HEK293 (cell line): ENCODE measurements at regions not wholly inside any gene's neighbourhood (a gene's known extent, or its start where the extent isn't known, plus 50 kb on each side); places are given as distances from the start of the nearest gene placed in this dataset.

Experiments
- CTCF ChIA-PET: fragments of 350-600 bp; formaldehyde crosslinking; extraction: SDS; loops from one replicate; lab custom pipeline; 2021; ENCODE audit warnings: antibody characterized with exemption; lab: Yijun Ruan, JAX
- POLR2A ChIA-PET: fragments of 300-600 bp; formaldehyde crosslinking; extraction: SDS; loops from one replicate; lab custom pipeline; 2020; ENCODE audit warnings: antibody characterized with exemption, inconsistent platforms; lab: Yijun Ruan, JAX
- H3K27ac ChIP-seq: fragments of 200-500 bp; sonication (Bioruptor generic); 2 replicates; pipeline ENCODE4 v1.5.1; 2014; ENCODE audit warnings: low read depth, low read length, control low read depth, inconsistent platforms; ENCODE audit errors: extremely low read depth
- H3K36me3 ChIP-seq, 2 experiments: fragments of 200-500 bp in 1 of 2; sonication (Bioruptor generic) in 1 of 2; 1 replicate in 1 of 2; 2 replicates in 1 of 2; pipeline ENCODE4 v1.5.1; 2014 to 2017; ENCODE audit warnings: inconsistent platforms in 2 of 2, low read length in 2 of 2; ENCODE audit not compliant: control insufficient read depth in 2 of 2, insufficient read depth in 1 of 2
- H3K4me1 ChIP-seq: fragments of 200-500 bp; sonication (Bioruptor generic); 2 replicates; pipeline ENCODE4 v1.5.1; 2014; ENCODE audit warnings: mild to moderate bottlenecking, low read length, inconsistent platforms; ENCODE audit not compliant: control insufficient read depth, insufficient read depth
- H3K4me3 ChIP-seq: 2 replicates; pipeline ENCODE4 v1.5.1; 2011; ENCODE audit warnings: low read depth, mild to moderate bottlenecking, control low read depth, low read length, moderate library complexity
- H3K9me3 ChIP-seq: fragments of 200-500 bp; sonication (Bioruptor generic); 2 replicates; pipeline ENCODE4 v1.5.1; 2014; ENCODE audit warnings: low read depth, low read length, inconsistent platforms; ENCODE audit not compliant: control insufficient read depth, insufficient read depth
- KLF16 ChIP-seq: fragments of 450-650 bp; formaldehyde crosslinking; IDR thresholded peaks from 2 replicates; pipeline ENCODE4 v1.5.1; 2017; ENCODE audit warnings: missing biosample characterization, missing genetic modification characterization
- SP3 ChIP-seq: fragments of 450-650 bp; formaldehyde crosslinking; IDR thresholded peaks from 2 replicates; pipeline ENCODE4 v1.5.1; 2016; ENCODE audit warnings: missing biosample characterization, missing genetic modification characterization
- ZBTB21 ChIP-seq: fragments of 450-650 bp; formaldehyde crosslinking; IDR thresholded peaks from 2 replicates; pipeline ENCODE4 v1.5.1; 2017; ENCODE audit warnings: missing biosample characterization, missing genetic modification characterization
- ZBTB26 ChIP-seq: fragments of 450-650 bp; formaldehyde crosslinking; optimal IDR thresholded peaks from 2 replicates; pipeline ENCODE3; 2016; ENCODE audit warnings: missing biosample characterization, mild to moderate bottlenecking, missing genetic modification characterization
- ZFHX2 ChIP-seq: fragments of 450-650 bp; formaldehyde crosslinking; conservative IDR thresholded peaks from 2 replicates; pipeline ENCODE4 v1.5.1; 2016; ENCODE audit warnings: missing biosample characterization, missing genetic modification characterization
- ZNF132 ChIP-seq: fragments of 450-650 bp; formaldehyde crosslinking; IDR thresholded peaks from 2 replicates; pipeline ENCODE4 v1.5.1; 2017; ENCODE audit warnings: missing biosample characterization, missing genetic modification characterization, borderline replicate concordance
- ZNF518A ChIP-seq: fragments of 450-650 bp; formaldehyde crosslinking; conservative IDR thresholded peaks from 2 replicates; pipeline ENCODE4 v1.5.1; 2016; ENCODE audit warnings: low read depth, missing biosample characterization, missing genetic modification characterization
- ZNF561 ChIP-seq: fragments of 450-650 bp; IDR thresholded peaks from 2 replicates; pipeline ENCODE4 v1.5.1; 2018; ENCODE audit warnings: missing biosample characterization, missing genetic modification characterization, borderline replicate concordance
- TF ChIP-seq, protein P1 (sequence below): fragments of 450-650 bp; formaldehyde crosslinking; IDR thresholded peaks from 2 replicates; pipeline ENCODE4 v1.5.1; 2017; ENCODE audit warnings: missing biosample characterization, missing genetic modification characterization
- TF ChIP-seq, protein P2 (sequence below): fragments of 450-650 bp; formaldehyde crosslinking; IDR thresholded peaks from 2 replicates; pipeline ENCODE4 v1.5.1; 2016; ENCODE audit warnings: missing biosample characterization, missing genetic modification characterization
- TF ChIP-seq, protein P3 (sequence below): fragments of 450-650 bp; formaldehyde crosslinking; IDR thresholded peaks from 2 replicates; pipeline ENCODE4 v1.5.1; 2016; ENCODE audit warnings: missing biosample characterization, missing genetic modification characterization

DNA sequence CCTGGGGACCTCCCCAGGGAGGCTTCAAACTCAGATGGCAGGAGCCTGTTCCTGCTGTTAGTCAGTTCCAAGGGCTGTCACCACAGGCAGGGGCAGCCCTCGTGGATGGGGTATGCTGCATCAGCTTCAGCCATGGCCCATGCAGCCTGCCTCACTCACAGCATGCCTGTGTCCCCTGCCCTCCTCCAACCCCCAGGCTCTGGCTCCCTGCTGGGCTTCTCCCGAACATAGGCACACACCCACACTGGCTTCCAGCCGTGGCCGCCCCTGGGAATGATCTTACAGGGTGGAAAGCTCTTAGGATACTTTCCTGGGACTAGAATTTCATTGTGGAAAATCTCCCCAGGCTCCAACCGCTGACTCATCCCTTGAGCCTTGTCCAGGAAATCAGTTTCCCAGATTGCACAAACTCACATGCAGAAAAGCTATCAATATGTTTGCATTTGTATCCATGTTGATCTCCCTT is 163.8 kb downstream of the SEC61B start (continued):
- TF ChIP-seq ZBTB21 (tag by site-specific recombination) (no peak), ZNF518A (tag by site-specific recombination) (no peak), ZNF561 (no peak), ZNF132 (tag by site-specific recombination) (no peak), SP3 (tag by site-specific recombination) (no peak), KLF16 (tag by site-specific recombination) (no peak), ZFHX2 (tag by site-specific recombination) (0 out of 2 replicates have a peak, but pooled peaks have one; percentile 41), ZBTB26 (tag by site-specific recombination) (no peak)
- TF ChIP-seq, protein P1, sequence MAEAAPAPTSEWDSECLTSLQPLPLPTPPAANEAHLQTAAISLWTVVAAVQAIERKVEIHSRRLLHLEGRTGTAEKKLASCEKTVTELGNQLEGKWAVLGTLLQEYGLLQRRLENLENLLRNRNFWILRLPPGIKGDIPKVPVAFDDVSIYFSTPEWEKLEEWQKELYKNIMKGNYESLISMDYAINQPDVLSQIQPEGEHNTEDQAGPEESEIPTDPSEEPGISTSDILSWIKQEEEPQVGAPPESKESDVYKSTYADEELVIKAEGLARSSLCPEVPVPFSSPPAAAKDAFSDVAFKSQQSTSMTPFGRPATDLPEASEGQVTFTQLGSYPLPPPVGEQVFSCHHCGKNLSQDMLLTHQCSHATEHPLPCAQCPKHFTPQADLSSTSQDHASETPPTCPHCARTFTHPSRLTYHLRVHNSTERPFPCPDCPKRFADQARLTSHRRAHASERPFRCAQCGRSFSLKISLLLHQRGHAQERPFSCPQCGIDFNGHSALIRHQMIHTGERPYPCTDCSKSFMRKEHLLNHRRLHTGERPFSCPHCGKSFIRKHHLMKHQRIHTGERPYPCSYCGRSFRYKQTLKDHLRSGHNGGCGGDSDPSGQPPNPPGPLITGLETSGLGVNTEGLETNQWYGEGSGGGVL (tag by site-specific recombination): no peak
- TF ChIP-seq, protein P2, sequence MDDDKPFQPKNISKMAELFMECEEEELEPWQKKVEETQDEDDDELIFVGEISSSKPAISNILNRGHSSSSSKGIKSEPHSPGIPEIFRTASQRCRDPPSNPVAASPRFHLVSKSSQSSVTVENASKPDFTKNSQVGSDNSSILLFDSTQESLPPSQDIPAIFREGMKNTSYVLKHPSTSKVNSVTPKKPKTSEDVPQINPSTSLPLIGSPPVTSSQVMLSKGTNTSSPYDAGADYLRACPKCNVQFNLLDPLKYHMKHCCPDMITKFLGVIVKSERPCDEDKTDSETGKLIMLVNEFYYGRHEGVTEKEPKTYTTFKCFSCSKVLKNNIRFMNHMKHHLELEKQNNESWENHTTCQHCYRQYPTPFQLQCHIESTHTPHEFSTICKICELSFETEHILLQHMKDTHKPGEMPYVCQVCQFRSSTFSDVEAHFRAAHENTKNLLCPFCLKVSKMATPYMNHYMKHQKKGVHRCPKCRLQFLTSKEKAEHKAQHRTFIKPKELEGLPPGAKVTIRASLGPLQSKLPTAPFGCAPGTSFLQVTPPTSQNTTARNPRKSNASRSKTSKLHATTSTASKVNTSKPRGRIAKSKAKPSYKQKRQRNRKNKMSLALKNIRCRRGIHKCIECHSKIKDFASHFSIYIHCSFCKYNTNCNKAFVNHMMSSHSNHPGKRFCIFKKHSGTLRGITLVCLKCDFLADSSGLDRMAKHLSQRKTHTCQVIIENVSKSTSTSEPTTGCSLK (tag by site-specific recombination): no peak

DNA sequence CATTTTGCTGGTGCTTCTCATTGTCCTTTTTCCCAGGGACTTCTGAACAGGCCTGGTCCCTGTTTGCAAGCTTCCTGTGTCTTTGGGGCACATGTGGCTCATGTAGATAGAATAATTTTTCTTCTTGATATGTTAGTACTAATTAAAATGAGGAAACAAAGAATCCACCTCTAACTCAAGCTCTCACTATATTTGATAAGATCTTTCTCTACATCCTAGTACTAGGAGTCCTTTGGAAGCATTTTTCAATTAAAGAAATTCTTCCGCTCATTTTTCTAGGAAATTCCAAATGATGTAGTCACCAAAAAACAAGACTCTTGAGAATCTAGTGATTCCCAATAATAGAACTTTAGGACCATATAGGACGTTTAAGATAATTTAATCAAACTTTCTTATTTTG is 165.3 kb downstream of the SEC61B start:
- H3K4me3 ChIP-seq: no peak overlapping the region
- ChIA-PET POLR2A (no interaction called here), CTCF (no interaction called here)
- no peaks in the 10 kb centered on the region for H3K4me1 ChIP-seq
- no peak overlapping the region for H3K27ac ChIP-seq
- TF ChIP-seq, protein P3, sequence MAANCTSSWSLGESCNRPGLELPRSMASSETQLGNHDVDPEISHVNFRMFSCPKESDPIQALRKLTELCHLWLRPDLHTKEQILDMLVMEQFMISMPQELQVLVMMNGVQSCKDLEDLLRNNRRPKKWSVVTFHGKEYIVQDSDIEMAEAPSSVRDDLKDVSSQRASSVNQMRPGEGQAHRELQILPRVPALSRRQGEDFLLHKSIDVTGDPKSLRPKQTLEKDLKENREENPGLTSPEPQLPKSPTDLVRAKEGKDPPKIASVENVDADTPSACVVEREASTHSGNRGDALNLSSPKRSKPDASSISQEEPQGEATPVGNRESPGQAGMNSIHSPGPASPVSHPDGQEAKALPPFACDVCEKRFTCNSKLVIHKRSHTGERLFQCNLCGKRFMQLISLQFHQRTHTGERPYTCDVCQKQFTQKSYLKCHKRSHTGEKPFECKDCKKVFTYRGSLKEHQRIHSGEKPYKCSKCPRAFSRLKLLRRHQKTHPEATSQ: no peak
- H3K9me3 ChIP-seq: no peaks in the 10 kb centered on the region
- no peaks in the 10 kb centered on the region for H3K36me3 ChIP-seq
